Adrenal gland (tissue), 9 donors: ENCODE measurements at regions not wholly inside any gene's neighbourhood (a gene's known extent, or its start where the extent isn't known, plus 50 kb on each side); places are given as distances from the start of the nearest gene placed in this dataset.

Source experiments
- DNase-seq, 7 donors: peaks; one replicate each; pipeline ENCODE4 v3.0.0-alpha.2; 2019 to 2020
- H3K27ac ChIP-seq, 5 donors: fragments of 200-600 bp; sonication (generic) in 4 of 5; 1 replicate in 3 of 5; 2 replicates in 2 of 5; pipeline versions ENCODE4 v1.5.1 to v1.8.0; 2016 to 2020; ENCODE audit warnings: mild to moderate bottlenecking in 1 of 5
- H3K27me3 ChIP-seq: fragments of 200-600 bp; 2 replicates; pipeline ENCODE4 v1.8.0; 2021
- H3K36me3 ChIP-seq, 2 donors: fragments of 200-600 bp; replicated peaks in 1 of 2; 1 replicate in 1 of 2; 2 replicates in 1 of 2; pipeline versions ENCODE4 v1.5.1 to v1.8.0; 2018 to 2022
- H3K4me1 ChIP-seq, 2 donors: fragments of 200-600 bp; replicated peaks in 1 of 2; 1 replicate in 1 of 2; 2 replicates in 1 of 2; pipeline versions ENCODE4 v1.5.1 to v1.8.0; 2018 to 2021
- H3K4me3 ChIP-seq, 4 donors: fragments of 200-600 bp; sonication (generic) in 3 of 4; one replicate each; pipeline ENCODE4 v1.5.1; 2016 to 2018
- H3K9me3 ChIP-seq, 3 donors: fragments of 200-600 bp; sonication (generic) in 1 of 3; replicated peaks in 1 of 3; 1 replicate in 2 of 3; 2 replicates in 1 of 3; pipeline versions ENCODE4 v1.5.1 to v1.8.0; 2016 to 2021
- POLR2A ChIP-seq, 2 donors: fragments of 450-650 bp; IDR thresholded peaks; one replicate each; pipeline ENCODE4 v1.6.1; 2017; ENCODE audit warnings: antibody characterized with exemption in 2 of 2, mild to moderate bottlenecking in 2 of 2, moderate library complexity in 1 of 2
- WGBS, 4 donors: extraction: QIAGEN DNeasy Blood & Tissue Kit in 2 of 4; methylation state at CpG; one replicate each; pipeline versions ENCODE4 v1.1.5 to v1.1.7; 2013 to 2017; 5-methylcytosine and 5-hydroxymethylcytosine counted together
- intact Hi-C, 2 donors: fragments of 100-400 bp; cut with DNase I; formaldehyde crosslinking; loops; one replicate each; pipeline versions ENCODE4 v1.14.1 to v1.15.0; 2022 to 2023
- TF ChIP-seq, protein P1 (sequence below), 6 experiments: fragments of 450-650 bp in 4 of 6; fragments of 200-600 bp in 2 of 6; sonication (generic) in 1 of 6; IDR thresholded peaks; 1 replicate in 5 of 6; 2 replicates in 1 of 6; pipeline versions ENCODE4 v1.5.1 to v1.8.0; 2016 to 2021; ENCODE audit warnings: antibody characterized with exemption in 6 of 6, mild to moderate bottlenecking in 2 of 6, moderate library complexity in 1 of 6
- donor health status: healthy with polysubstance abuse.
- donor health status: Bipolar disorder and iron deficiency.
- donor health status: DM: yes; HTN: yes; CAD: no.
- donor health status: DM: no; HTN: no; CAD: no.
- donor health status: DM: no; HTN: no; CAD: no.

DNA sequence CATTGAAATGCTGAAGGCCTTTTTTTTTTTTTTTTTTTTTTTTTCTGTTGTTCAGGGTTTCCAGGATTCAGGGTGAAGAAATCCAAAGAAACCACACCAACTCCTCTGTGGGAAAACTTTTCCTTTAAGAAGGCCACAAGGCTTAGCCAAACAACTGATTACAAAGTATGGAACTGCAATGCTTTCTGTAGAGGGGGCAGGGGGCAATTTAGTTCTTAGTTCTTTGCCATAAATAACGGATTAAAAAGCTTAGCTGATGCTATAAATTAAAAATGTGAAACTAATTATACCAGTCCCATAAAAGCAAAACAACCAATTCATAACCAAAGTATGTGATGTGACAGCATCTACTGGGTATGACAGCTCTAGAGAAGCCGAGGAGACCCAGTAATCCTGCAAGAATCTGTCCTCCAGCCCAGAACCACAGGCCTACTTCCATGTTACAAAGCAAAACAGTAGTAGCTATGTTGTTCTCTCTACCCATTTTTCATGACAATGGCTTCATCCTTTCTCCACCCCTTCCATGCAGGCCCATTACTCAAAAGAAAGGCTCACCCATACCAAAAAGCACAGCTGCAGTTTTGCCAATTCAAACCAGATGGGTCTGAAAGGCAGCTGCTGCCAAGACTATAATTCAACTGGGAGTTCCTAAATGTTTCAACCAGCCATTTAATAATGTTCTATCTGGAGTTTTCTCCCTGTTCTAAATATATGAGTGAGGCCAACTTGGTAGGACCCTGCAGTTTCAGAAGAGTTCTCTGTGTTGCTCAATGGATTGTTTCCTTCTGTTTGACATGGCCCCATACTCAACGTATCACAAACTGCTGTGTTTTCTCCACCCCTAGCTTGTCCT, 167.1 kb upstream of the ZFHX3 start:
- H3K4me3 ChIP-seq: no peak overlapping the region
- intact Hi-C loops: no loop called here
- H3K36me3 ChIP-seq: no peaks in the 10 kb centered on the region
- TF ChIP-seq POLR2A (IDR thresholded peaks at IDR 0.05): no peak
- TF ChIP-seq, protein P1, sequence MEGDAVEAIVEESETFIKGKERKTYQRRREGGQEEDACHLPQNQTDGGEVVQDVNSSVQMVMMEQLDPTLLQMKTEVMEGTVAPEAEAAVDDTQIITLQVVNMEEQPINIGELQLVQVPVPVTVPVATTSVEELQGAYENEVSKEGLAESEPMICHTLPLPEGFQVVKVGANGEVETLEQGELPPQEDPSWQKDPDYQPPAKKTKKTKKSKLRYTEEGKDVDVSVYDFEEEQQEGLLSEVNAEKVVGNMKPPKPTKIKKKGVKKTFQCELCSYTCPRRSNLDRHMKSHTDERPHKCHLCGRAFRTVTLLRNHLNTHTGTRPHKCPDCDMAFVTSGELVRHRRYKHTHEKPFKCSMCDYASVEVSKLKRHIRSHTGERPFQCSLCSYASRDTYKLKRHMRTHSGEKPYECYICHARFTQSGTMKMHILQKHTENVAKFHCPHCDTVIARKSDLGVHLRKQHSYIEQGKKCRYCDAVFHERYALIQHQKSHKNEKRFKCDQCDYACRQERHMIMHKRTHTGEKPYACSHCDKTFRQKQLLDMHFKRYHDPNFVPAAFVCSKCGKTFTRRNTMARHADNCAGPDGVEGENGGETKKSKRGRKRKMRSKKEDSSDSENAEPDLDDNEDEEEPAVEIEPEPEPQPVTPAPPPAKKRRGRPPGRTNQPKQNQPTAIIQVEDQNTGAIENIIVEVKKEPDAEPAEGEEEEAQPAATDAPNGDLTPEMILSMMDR (IDR thresholded peaks at IDR 0.05): no peak
- H3K9me3 ChIP-seq: no peaks in the 10 kb centered on the region
- H3K27me3 ChIP-seq: no peaks in the 10 kb centered on the region
- WGBS, 4 donors: 71 to 85% (median 75%) methylated on average over 3 of the region's 3 CpGs
- no peaks in the 10 kb centered on the region for H3K4me1 ChIP-seq
- DNase-seq: no peak
- no peak overlapping the region for H3K27ac ChIP-seq

DNA sequence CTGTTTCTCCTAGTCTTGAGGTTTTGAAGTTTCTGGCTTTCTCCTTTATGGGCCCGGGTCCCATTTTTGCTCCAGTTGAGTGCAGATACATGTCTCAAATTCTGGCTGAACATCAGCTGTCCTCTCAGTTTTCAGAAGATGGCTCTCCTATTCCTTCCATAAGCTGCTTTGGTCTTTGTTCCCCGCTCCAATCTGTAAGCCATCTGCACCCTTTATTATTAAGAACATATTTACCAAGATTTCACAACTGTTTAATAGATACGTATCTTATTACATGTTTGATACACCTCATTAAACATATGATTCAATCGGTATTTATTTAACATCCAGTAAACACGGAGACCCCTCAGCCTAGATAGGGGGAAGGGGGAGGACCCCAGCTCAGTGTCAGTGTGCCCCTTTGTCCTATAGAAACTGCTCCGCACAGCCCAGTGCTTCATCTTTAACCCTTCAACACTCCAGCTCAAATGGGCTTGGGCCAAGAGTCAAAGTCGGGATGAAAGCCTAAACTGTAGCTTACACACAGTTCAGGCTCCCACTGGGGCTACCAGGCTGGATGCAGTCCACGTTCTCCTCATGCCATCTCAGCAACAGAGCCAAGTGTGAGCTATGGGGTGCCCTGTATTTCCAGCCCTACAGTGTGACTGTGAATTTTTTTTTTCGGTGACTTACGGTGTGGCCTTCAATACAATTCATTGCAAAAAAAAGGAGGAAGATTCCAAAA, 166.0 kb upstream of the ZFHX3 start:
- WGBS, 4 donors: 87 to 91% (median 88%) methylated on average over 10 of the region's 10 CpGs
- TF ChIP-seq, protein P1 (IDR thresholded peaks at IDR 0.05): no peak
- TF ChIP-seq POLR2A (IDR thresholded peaks at IDR 0.05): no peak
- Histone ChIP-seq H3K27me3 (no peaks in the 10 kb centered on the region), H3K4me1 (no peaks in the 10 kb centered on the region), H3K36me3 (no peaks in the 10 kb centered on the region), H3K27ac (no peak overlapping the region), H3K4me3 (no peak overlapping the region), H3K9me3 (no peaks in the 10 kb centered on the region)
- intact Hi-C loops: no loop called here
- no peak for DNase-seq

DNA sequence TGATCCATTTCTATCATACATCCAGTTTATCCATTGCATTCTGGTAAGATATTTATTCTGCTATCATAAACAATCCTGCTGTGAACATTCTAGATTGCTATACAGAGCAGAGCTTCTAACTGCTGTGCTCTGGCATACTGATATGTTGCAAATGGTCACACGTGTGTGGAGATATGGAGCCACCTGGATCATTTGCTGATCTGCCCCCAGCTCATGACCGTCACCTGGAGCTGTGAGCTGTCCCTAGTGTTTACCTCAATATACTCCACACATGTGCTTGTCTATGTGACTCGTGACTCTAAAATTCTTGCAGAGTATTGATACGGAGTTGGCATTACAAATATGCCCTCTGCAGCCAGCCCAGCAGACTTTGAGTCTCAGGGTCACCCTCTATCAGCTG, 164.5 kb upstream of the ZFHX3 start:
- Histone ChIP-seq H3K36me3 (no peaks in the 10 kb centered on the region), H3K27ac (no peak overlapping the region), H3K4me1 (no peaks in the 10 kb centered on the region), H3K9me3 (no peaks in the 10 kb centered on the region), H3K27me3 (no peaks in the 10 kb centered on the region), H3K4me3 (no peak overlapping the region)
- 75 to 82% (median 76%) methylated on average over 4 of the region's 4 CpGs for WGBS, 4 donors
- TF ChIP-seq POLR2A (IDR thresholded peaks at IDR 0.05): no peak
- TF ChIP-seq, protein P1 (IDR thresholded peaks at IDR 0.05): no peak
- no peak for DNase-seq
- intact Hi-C loops: no loop called here

DNA sequence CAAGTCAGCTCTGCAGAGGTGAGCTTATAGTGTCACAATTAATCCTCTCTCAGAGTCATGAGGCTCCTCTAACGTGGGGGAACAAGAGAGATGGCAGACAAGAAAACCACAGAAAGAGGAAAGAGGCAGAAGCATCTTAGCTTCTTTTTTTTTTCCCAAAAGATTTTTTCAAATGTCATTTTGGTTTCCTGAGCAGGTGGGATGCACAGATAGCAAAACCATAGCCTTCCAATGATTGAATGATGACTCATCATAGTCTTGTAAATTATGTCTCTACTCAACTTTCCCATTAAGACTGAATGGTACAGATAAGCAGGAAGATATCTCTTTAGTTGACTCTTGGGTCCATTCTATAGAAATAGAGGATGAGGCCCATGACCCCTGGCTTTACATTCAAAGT, 162.8 kb upstream of the ZFHX3 start:
- Histone ChIP-seq H3K9me3 (no peaks in the 10 kb centered on the region), H3K27me3 (no peaks in the 10 kb centered on the region), H3K4me1 (no peaks in the 10 kb centered on the region), H3K4me3 (no peak overlapping the region), H3K27ac (no peak overlapping the region), H3K36me3 (no peaks in the 10 kb centered on the region)
- TF ChIP-seq, protein P1 (IDR thresholded peaks at IDR 0.05): no peak
- no peak for TF ChIP-seq POLR2A (IDR thresholded peaks at IDR 0.05)
- WGBS, 4 donors: 71 to 86% (median 80%) methylated on average over 1 of the region's 1 CpG
- DNase-seq: no peak
- intact Hi-C loops: no loop called here
